Left ventricle myocardium inferior (tissue), 1 donor: ENCODE measurements at regions not wholly inside any gene's neighbourhood (a gene's known extent, or its start where the extent isn't known, plus 50 kb on each side); places are given as distances from the start of the nearest gene placed in this dataset.

Experiments used
- DNase-seq: peaks from one replicate; pipeline ENCODE4 v3.0.0-alpha.2; 2020
- H3K27ac ChIP-seq: fragments of 200-600 bp; replicated peaks from 2 replicates; pipeline ENCODE4 v1.8.0; 2021
- H3K27me3 ChIP-seq: fragments of 200-600 bp; 2 replicates; pipeline ENCODE4 v1.8.0; 2021; ENCODE audit warnings: low read depth
- H3K36me3 ChIP-seq: fragments of 200-600 bp; 2 replicates; pipeline ENCODE4 v1.8.0; 2021
- H3K4me1 ChIP-seq: fragments of 200-600 bp; 2 replicates; pipeline ENCODE4 v1.8.0; 2021
- H3K4me3 ChIP-seq: fragments of 200-600 bp; 2 replicates; pipeline ENCODE4 v1.8.0; 2021; ENCODE audit warnings: mild to moderate bottlenecking, moderate library complexity
- H3K9me3 ChIP-seq: fragments of 200-600 bp; replicated peaks from 2 replicates; pipeline ENCODE4 v1.8.0; 2021
- intact Hi-C: fragments of 100-400 bp; cut with micrococcal nuclease; formaldehyde crosslinking; loops from one replicate; pipeline ENCODE4 v1.11.0; 2022
- TF ChIP-seq, protein P1 (sequence below): fragments of 200-600 bp; IDR thresholded peaks from 2 replicates; pipeline ENCODE4 v1.8.0; 2021; ENCODE audit warnings: antibody characterized with exemption, mild to moderate bottlenecking, borderline replicate concordance
- donor health status: DM: no; HTN: yes; CAD: no; lungs with severe emphysema.

DNA sequence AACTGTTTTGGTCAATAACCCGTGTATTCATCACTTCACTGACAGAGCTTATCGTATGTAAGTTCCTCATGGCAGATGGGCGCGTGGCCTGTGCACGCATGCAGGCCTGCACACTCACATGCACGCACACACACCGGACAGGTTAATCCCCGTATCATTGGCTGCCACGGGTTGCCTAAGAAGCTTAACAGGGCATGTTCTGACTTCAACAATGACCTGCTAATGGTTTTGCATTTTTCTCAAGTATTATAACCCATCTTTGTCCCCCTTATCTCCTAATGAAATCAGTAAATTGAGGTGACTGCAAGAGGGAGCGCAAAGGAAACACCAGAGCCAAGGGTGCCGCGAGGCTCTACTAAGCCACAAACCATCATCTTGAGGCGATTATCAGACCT lies 399.0 kb upstream of the ID2 start:
- H3K36me3 ChIP-seq: no peaks in the 10 kb centered on the region
- TF ChIP-seq, protein P1, sequence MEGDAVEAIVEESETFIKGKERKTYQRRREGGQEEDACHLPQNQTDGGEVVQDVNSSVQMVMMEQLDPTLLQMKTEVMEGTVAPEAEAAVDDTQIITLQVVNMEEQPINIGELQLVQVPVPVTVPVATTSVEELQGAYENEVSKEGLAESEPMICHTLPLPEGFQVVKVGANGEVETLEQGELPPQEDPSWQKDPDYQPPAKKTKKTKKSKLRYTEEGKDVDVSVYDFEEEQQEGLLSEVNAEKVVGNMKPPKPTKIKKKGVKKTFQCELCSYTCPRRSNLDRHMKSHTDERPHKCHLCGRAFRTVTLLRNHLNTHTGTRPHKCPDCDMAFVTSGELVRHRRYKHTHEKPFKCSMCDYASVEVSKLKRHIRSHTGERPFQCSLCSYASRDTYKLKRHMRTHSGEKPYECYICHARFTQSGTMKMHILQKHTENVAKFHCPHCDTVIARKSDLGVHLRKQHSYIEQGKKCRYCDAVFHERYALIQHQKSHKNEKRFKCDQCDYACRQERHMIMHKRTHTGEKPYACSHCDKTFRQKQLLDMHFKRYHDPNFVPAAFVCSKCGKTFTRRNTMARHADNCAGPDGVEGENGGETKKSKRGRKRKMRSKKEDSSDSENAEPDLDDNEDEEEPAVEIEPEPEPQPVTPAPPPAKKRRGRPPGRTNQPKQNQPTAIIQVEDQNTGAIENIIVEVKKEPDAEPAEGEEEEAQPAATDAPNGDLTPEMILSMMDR: no peak
- no peaks in the 10 kb centered on the region for H3K27me3 ChIP-seq
- H3K27ac ChIP-seq: no peak overlapping the region
- DNase-seq: no peak
- no peaks in the 10 kb centered on the region for H3K9me3 ChIP-seq
- H3K4me1 ChIP-seq: peaks cover 10% of the 10 kb centered on the region
- intact Hi-C loops: no loop called here
- no peak overlapping the region for H3K4me3 ChIP-seq

DNA sequence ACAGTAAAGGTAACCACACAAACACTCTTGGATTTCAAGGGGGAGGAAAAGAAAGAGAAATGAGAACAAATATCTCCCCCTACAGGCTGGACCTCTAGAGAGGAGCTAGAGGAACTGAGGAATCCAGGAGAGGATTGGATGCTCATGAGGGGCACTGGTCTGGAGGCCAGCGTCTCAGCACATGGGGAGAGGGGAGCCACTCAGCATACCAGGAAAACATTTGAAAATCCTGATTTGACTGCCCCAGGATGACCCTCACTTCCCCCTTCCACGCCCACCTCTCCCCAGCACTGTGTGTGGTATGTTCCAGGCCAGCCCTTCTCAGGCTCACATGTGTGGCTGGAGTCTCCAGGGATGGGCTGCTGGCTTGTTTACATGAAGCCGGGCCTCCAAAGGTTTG lies 396.8 kb upstream of the ID2 start:
- no peaks in the 10 kb centered on the region for H3K36me3 ChIP-seq
- H3K9me3 ChIP-seq: no peaks in the 10 kb centered on the region
- H3K27me3 ChIP-seq: no peaks in the 10 kb centered on the region
- intact Hi-C loops: no loop called here
- no peak for DNase-seq
- H3K4me3 ChIP-seq: no peak overlapping the region
- TF ChIP-seq, protein P1: peak; percentile 42
- H3K27ac ChIP-seq: no peak overlapping the region
- peaks cover 10% of the 10 kb centered on the region for H3K4me1 ChIP-seq

- no peaks in the 10 kb centered on the region for H3K36me3 ChIP-seq
- intact Hi-C loops: no loop called here
- no peak overlapping the region for H3K27ac ChIP-seq
- no peaks in the 10 kb centered on the region for H3K27me3 ChIP-seq
- H3K4me3 ChIP-seq: no peak overlapping the region
- TF ChIP-seq, protein P1: no peak
- no peak for DNase-seq
- H3K4me1 ChIP-seq: peaks cover 10% of the 10 kb centered on the region
- no peaks in the 10 kb centered on the region for H3K9me3 ChIP-seq
Measured at GRCh38 chr2:8285898-8286297, 396.0 kb upstream of the ID2 start.

- TF ChIP-seq, protein P1: no peak
- Histone ChIP-seq H3K27ac (no peak overlapping the region), H3K4me3 (no peak overlapping the region), H3K36me3 (no peaks in the 10 kb centered on the region), H3K9me3 (peaks cover 5% of the 10 kb centered on the region), H3K27me3 (no peaks in the 10 kb centered on the region), H3K4me1 (peaks cover 10% of the 10 kb centered on the region)
- DNase-seq: no peak
- intact Hi-C loops: no loop called here
Measured at GRCh38 chr2:8288206-8288605, 393.6 kb upstream of the ID2 start.

- intact Hi-C loops: no loop called here
- no peak overlapping the region for H3K27ac ChIP-seq
- DNase-seq: no peak
- peaks cover 5% of the 10 kb centered on the region for H3K9me3 ChIP-seq
- peaks cover 10% of the 10 kb centered on the region for H3K4me1 ChIP-seq
- H3K36me3 ChIP-seq: no peaks in the 10 kb centered on the region
- no peak overlapping the region for H3K4me3 ChIP-seq
- TF ChIP-seq, protein P1: no peak
- H3K27me3 ChIP-seq: no peaks in the 10 kb centered on the region
Measured at GRCh38 chr2:8289111-8289510, 392.7 kb upstream of the ID2 start.
